ENCODE measurements at regions not wholly inside any gene's neighbourhood (a gene's known extent, or its start where the extent isn't known, plus 50 kb on each side); places are given as distances from the start of the nearest gene placed in this dataset.
"Not testable (repeated sequence)": the region's sequence is repeated elsewhere in the genome, so short reads cannot be mapped to it uniquely, and the experiment has no call there.

DNA sequence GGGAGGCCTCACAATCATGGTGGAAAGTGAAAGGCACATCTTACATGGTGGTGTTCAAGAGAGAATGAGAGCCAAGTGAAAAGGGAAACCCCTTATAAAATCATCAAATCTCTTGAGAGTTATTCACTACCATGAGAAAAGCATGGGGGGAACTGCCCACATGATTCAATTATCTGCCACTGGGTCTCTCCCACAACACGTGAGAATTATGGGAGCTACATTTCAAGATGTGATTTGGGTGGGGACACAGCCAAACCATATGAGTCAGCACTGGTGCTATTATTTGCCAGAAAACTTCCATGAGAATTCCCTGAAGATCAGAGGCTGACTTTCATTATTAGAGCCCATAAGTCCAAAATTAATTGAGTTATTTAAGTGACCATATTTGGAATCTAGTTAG, 1001.2 kb upstream of the POT1 start:
- Mint-ChIP-seq H3K36me3 (ENCODE audit: low read depth) (no peaks in the 10 kb centered on the region), H3K27ac (no peak overlapping the region), H3K4me1 (ENCODE audit: low read depth) (no peaks in the 10 kb centered on the region), H3K27me3 (ENCODE audit: low read depth) (no peaks in the 10 kb centered on the region), H3K9me3 (no peaks in the 10 kb centered on the region), H3K4me3 (no peak overlapping the region)
- intact Hi-C loops (cut with micrococcal nuclease): no loop called here
- CTCF ChIA-PET: no interaction called here
- no peak for DNase-seq

DNA sequence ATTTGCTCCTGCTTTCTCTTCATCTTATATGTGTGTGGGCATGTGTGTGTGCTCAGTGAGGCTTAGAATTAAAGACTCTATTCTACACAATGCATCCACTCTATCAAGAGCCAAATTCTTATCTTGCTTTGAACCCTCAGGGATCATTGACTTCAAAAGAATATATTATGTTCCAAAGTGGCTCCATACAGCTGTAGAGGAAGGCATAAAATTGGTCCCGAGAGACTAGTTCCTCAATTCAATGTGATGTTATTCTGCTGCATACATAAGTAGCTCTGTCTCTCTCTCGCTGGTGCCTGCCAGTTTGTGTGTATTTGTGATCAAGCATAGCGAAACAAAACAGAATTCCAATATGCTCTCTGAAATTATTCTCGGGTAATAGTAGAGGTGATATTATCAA, 997.9 kb upstream of the POT1 start:
- Mint-ChIP-seq H3K9me3 (no peaks in the 10 kb centered on the region), H3K36me3 (ENCODE audit: low read depth) (no peaks in the 10 kb centered on the region), H3K27ac (no peak overlapping the region), H3K4me3 (no peak overlapping the region), H3K4me1 (ENCODE audit: low read depth) (no peaks in the 10 kb centered on the region), H3K27me3 (ENCODE audit: low read depth) (no peaks in the 10 kb centered on the region)
- CTCF ChIA-PET: no interaction called here
- no peak for DNase-seq
- intact Hi-C loops (cut with micrococcal nuclease): no loop called here

DNA sequence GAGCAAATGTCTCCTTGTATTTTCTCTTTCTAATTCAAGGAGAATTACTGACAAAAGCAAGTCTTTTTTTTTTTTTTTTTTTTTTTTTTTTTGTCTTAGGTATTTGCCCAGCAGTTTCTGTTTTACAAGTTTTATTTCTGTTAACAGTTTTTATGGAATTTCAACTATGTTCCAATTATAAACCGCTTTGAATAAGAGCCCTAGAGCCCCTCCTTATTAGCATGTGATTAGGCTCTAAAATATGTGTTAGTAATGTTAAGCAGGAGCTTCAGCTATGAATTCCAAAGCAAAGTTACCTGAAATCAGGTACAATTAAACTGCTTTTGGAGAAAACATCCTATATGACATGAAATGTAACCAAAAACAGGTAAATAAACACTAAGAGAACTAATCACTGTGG, 997.0 kb upstream of the POT1 start:
- no peak for DNase-seq
- intact Hi-C loops (cut with micrococcal nuclease): no loop called here
- Mint-ChIP-seq H3K4me3 (no peak overlapping the region), H3K27ac (no peak overlapping the region), H3K36me3 (ENCODE audit: low read depth) (no peaks in the 10 kb centered on the region), H3K9me3 (no peaks in the 10 kb centered on the region), H3K27me3 (ENCODE audit: low read depth) (no peaks in the 10 kb centered on the region), H3K4me1 (ENCODE audit: low read depth) (no peaks in the 10 kb centered on the region)
- CTCF ChIA-PET: no interaction called here

DNA sequence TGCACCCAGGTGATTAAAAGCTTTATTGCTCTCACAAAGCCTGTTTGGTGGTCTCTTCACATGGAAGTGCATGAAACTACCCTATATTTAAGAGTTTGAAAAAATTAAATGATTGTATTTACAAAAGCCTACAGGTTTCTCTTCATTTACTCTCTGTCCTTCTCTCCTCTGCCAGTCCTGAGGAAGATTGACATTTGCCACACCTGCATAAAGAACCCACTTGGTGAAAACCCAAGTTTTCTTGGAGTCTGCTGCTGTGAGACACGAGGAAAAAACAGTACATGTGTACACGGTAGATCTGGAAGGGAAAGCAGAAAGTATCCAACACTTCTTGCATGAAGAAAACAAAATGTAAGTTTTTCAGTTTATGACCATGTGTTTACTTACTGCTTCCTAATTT, 994.4 kb upstream of the POT1 start:
- no peak overlapping the region for H3K4me3 Mint-ChIP-seq
- no peaks in the 10 kb centered on the region for H3K4me1 Mint-ChIP-seq (ENCODE audit: low read depth)
- CTCF ChIA-PET: no interaction called here
- intact Hi-C loops (cut with micrococcal nuclease): no loop called here
- no peaks in the 10 kb centered on the region for H3K27me3 Mint-ChIP-seq (ENCODE audit: low read depth)
- H3K9me3 Mint-ChIP-seq: peaks cover 3% of the 10 kb centered on the region
- no peak overlapping the region for H3K27ac Mint-ChIP-seq
- H3K36me3 Mint-ChIP-seq (ENCODE audit: low read depth): no peaks in the 10 kb centered on the region
- no peak for DNase-seq

DNA sequence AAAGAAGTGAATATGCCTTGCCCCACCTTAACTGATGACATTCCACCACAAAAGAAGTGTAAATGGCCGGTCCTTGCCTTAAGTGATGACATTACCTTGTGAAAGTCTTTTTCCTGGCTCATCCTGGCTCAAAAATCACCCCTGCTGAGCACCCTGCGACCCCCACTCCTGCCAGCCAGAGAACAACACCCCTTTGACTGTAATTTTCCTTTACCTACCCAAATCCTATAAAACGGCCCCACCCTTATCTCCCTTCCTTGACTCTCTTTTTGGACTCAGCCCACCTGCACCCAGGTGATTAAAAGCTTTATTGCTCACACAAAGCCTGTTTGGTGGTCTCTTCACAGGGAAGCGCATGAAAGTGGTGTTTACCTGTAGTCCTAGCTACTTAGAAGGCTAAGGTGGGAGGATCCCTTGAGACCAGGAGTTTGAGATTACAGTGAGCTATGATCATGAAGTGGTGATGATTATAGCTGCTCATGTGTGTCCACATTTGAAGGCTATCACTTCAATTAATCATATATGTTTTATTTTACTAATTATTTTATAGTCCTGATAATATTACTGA, 985.8 kb upstream of the POT1 start:
- H3K4me1 Mint-ChIP-seq (ENCODE audit: low read depth); H3K27ac Mint-ChIP-seq; H3K36me3 Mint-ChIP-seq (ENCODE audit: low read depth); DNase-seq; intact Hi-C loops (cut with micrococcal nuclease); CTCF ChIA-PET; H3K4me3 Mint-ChIP-seq; H3K27me3 Mint-ChIP-seq (ENCODE audit: low read depth): not testable (repeated sequence)
- H3K9me3 Mint-ChIP-seq: peaks cover 12% of the 10 kb centered on the region

DNA sequence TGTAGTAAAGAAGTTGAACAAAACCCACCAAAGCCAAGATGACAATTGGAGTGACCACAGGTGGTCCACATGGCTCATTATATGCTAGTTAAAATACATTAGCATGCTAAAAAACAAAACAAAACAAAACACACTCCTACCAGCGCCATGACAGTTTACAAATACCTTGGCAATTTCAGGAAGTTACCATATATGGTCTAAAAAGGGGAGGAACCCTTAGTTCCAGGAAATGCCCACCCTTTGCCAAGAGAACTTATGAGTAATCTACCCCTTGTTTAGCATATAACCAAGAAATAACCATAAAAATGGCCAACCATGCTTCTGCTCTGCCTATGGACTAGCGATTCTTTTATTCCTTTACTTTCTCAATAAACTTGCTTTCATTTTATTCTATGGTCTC, 979.1 kb upstream of the POT1 start:
- no peaks in the 10 kb centered on the region for H3K4me1 Mint-ChIP-seq (ENCODE audit: low read depth)
- CTCF ChIA-PET: no interaction called here
- no peak overlapping the region for H3K4me3 Mint-ChIP-seq
- no peak overlapping the region for H3K27ac Mint-ChIP-seq
- intact Hi-C loops (cut with micrococcal nuclease): no loop called here
- no peak for DNase-seq
- no peaks in the 10 kb centered on the region for H3K27me3 Mint-ChIP-seq (ENCODE audit: low read depth)
- H3K9me3 Mint-ChIP-seq: peaks cover 10% of the 10 kb centered on the region
- H3K36me3 Mint-ChIP-seq (ENCODE audit: low read depth): no peaks in the 10 kb centered on the region

DNA sequence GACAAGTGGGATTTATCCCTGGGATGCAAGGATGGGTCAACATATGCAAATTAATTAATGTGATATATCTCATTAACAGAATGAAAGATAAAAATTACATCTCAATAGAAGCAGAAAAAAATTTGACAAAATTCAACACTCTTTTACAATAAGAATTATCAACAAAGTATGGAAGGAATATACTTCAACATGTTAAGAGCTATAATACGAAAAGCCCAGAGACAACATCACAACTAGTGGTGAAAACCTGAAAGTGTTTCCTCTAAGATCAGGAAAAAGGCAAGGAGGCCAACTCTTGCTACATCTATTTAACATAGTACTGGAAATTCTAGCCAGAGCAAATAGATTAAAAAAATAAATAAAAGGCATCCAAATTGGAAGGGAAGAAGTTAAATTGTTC, 970.0 kb upstream of the POT1 start:
- CTCF ChIA-PET: no interaction called here
- Mint-ChIP-seq H3K4me1 (ENCODE audit: low read depth) (no peaks in the 10 kb centered on the region), H3K9me3 (peaks cover 4% of the 10 kb centered on the region), H3K27ac (no peak overlapping the region), H3K4me3 (no peak overlapping the region), H3K27me3 (ENCODE audit: low read depth) (no peaks in the 10 kb centered on the region), H3K36me3 (ENCODE audit: low read depth) (no peaks in the 10 kb centered on the region)
- intact Hi-C loops (cut with micrococcal nuclease): no loop called here
- DNase-seq: no peak

DNA sequence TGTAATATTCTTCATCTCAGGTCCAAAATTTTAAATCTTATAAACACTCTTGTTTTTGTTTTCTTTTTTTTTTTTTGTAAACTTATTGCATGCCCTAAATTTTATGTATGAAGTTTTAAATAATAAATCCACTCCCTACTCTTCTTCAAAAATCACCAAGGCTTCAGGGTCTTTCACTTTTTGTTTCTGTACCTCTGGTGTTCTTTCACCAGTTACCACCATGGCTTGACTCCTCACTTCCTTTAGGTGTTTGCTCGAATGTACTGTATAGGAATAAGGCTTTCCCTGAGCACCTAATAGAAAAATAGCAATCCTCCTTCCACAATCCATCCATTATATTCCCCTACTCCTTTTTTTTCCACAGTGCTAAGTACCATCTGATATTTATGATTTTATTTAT, 962.8 kb upstream of the POT1 start:
- Mint-ChIP-seq H3K4me3 (no peak overlapping the region), H3K27me3 (ENCODE audit: low read depth) (no peaks in the 10 kb centered on the region), H3K4me1 (ENCODE audit: low read depth) (no peaks in the 10 kb centered on the region), H3K36me3 (ENCODE audit: low read depth) (no peaks in the 10 kb centered on the region), H3K9me3 (peaks cover 7% of the 10 kb centered on the region), H3K27ac (no peak overlapping the region)
- intact Hi-C loops (cut with micrococcal nuclease): no loop called here
- no peak for DNase-seq
- CTCF ChIA-PET: interaction anchor here (0.7 kb wide), 1 partner anchor 1183 kb away, joined by 3 read pairs; no protein-coding TSS in a partner anchor

DNA sequence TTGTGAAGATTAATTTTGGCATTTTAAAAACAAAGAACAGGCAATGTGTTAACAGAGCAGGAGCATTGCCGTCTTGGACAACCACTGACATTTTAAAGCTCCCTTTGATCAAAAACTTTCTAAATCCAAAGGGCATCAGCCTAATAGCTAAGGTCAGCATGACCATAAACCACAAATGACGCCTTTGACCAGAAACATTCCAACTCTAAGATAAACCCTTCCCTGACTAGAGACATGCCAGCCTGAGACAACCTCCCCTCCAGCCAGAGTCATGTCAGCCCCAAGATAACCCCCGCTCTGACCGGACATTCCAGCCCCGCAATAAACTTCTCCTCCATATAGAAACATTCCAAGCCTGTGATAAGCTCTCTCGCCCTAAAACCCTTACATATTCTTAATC, 949.4 kb upstream of the POT1 start:
- no peaks in the 10 kb centered on the region for H3K36me3 Mint-ChIP-seq (ENCODE audit: low read depth)

DNA sequence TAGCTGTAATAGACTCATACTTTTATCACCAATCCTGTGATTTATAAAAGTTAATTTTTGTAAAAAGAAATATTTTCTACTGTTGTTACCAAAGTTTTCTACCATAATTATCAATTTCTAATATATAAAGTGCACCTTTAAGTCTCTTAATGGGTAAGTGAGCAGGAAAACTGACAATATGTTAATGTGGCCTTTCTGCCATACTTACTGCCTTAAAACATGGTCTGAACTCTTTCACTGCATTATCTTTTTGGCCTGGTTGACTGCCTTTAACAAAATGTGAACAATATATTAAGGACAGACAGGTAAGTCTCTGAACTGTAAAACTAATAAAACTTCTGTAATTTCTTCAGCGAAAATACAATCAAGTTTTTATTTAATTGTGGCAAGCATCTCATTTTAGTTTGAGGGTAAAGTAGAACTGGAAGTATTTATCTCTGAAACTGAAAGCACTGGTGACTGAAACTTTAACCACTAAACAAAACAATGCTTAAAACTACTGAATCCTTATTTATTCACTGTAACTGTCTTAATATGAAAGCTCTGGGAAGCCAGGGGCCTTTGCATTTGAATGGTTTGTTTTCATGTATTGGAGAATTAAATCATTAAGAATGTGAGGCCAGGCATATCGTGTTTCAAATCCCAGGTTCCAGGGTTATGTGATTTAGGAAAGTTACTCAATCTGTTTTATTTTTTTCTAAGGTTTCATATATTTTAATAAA, 948.8 kb upstream of the POT1 start:
- Mint-ChIP-seq H3K9me3 (no peaks in the 10 kb centered on the region), H3K27ac (no peak overlapping the region), H3K4me3 (no peak overlapping the region), H3K27me3 (ENCODE audit: low read depth) (no peaks in the 10 kb centered on the region), H3K36me3 (ENCODE audit: low read depth) (no peaks in the 10 kb centered on the region), H3K4me1 (ENCODE audit: low read depth) (no peaks in the 10 kb centered on the region)
- CTCF ChIA-PET: no interaction called here
- no peak for DNase-seq
- intact Hi-C loops (cut with micrococcal nuclease): no loop called here

More for the DNA sequence above, 949.4 kb upstream of the POT1 start:
- H3K9me3 Mint-ChIP-seq: no peaks in the 10 kb centered on the region
- H3K4me3 Mint-ChIP-seq: no peak overlapping the region
- no peak overlapping the region for H3K27ac Mint-ChIP-seq
- intact Hi-C loops (cut with micrococcal nuclease): no loop called here
- CTCF ChIA-PET: no interaction called here
- no peaks in the 10 kb centered on the region for H3K4me1 Mint-ChIP-seq (ENCODE audit: low read depth)
- no peak for DNase-seq
- H3K27me3 Mint-ChIP-seq (ENCODE audit: low read depth): no peaks in the 10 kb centered on the region

DNA sequence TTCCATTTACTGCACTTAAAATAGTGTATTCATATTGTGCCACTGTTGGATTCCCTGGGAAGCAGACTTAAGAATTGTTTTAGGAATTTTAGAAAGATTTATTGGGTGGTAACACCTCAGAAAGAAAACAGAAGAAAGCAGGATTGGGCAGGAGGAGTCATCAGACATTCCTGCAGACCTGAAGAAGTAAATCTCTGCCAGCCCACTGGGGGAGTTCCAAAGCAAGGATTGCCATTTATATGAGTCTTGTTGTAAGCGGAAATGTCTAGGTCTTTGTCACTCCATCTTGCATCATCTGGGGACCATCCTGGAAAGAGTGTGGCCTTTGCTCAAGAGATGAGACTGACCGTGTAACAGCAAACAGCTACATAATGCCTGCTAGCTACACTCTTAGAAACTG, 947.6 kb upstream of the POT1 start:
- Mint-ChIP-seq H3K27me3 (ENCODE audit: low read depth) (no peaks in the 10 kb centered on the region), H3K4me1 (ENCODE audit: low read depth) (no peaks in the 10 kb centered on the region), H3K36me3 (ENCODE audit: low read depth) (no peaks in the 10 kb centered on the region), H3K27ac (no peak overlapping the region), H3K9me3 (peaks cover 1% of the 10 kb centered on the region), H3K4me3 (no peak overlapping the region)
- DNase-seq: no peak
- intact Hi-C loops (cut with micrococcal nuclease): no loop called here
- CTCF ChIA-PET: no interaction called here

DNA sequence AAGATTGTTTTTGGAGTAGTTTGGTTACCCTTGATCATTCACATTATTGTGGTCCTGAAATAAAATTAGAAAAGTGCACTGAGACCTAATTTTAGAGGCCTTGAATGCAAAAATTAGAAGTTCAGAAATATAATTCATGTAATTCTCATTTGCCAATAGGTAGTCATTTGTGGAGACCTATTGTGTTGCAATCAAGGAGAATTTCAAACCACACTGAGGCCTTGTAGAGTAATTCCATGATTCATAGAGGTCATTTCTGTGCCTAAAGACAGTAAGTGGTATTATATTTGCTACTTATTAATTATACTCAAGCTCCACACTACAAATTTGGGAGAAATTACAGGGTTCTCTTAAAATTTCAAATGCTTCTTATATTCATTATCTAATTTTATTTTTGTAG, 946.8 kb upstream of the POT1 start:
- Mint-ChIP-seq H3K9me3 (peaks cover 1% of the 10 kb centered on the region), H3K4me3 (no peak overlapping the region), H3K27ac (no peak overlapping the region), H3K4me1 (ENCODE audit: low read depth) (no peaks in the 10 kb centered on the region), H3K27me3 (ENCODE audit: low read depth) (no peaks in the 10 kb centered on the region), H3K36me3 (ENCODE audit: low read depth) (no peaks in the 10 kb centered on the region)
- no peak for DNase-seq
- CTCF ChIA-PET: no interaction called here
- intact Hi-C loops (cut with micrococcal nuclease): no loop called here

DNA sequence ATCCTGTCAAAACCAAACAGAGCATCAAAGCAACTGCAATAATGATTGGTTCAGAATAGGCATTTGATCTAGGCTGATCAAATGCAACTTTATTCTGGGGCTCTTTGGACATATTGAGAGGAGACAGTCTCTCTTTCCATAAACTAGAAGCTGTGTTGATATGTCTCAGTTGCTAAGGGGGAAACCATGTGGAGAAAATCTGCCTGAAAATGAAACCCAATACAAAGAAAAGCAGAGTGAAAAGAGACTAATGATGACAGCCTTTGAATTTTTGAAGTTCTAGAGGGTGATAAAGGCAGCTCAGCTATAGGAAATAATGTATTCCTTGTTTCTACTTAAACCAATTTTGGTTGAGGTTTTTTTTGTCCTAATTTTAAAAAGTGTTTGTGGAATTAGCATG, 941.8 kb upstream of the POT1 start:
- no peaks in the 10 kb centered on the region for H3K27me3 Mint-ChIP-seq (ENCODE audit: low read depth)
- no peak overlapping the region for H3K4me3 Mint-ChIP-seq
- intact Hi-C loops (cut with micrococcal nuclease): no loop called here
- peaks cover 6% of the 10 kb centered on the region for H3K9me3 Mint-ChIP-seq
- CTCF ChIA-PET: no interaction called here
- no peaks in the 10 kb centered on the region for H3K36me3 Mint-ChIP-seq (ENCODE audit: low read depth)
- no peaks in the 10 kb centered on the region for H3K4me1 Mint-ChIP-seq (ENCODE audit: low read depth)
- H3K27ac Mint-ChIP-seq: no peak overlapping the region
- no peak for DNase-seq

Data from activated naive CD4-positive, alpha-beta T cell treated with anti-CD3 and anti-CD28 coated beads for 36 hours (primary cell).